ENCODE measurements at regions not wholly inside any gene's neighbourhood (a gene's known extent, or its start where the extent isn't known, plus 50 kb on each side); places are given as distances from the start of the nearest gene placed in this dataset.

DNA sequence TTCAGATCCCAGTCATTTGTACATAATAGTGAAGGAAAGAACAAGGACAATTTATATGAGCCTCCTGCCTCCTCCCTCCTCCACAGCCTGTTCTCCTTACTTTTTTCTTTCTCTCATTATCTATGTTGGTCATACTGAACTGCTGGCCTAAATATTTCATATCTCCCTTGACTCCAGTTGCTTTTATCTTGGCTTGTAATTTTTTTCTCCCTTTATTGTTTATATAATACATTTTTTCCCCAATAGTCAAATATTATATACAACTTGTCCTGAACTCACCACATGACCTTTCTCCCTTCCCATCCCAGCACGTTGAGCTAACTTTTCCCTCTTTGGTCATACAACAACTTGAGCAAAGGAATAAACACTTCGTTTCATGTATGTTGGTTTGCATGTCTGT lies 752.1 kb downstream of the LTN1 start:
- TF ChIP-seq EZH2 (IDR thresholded peaks at IDR 0.05; ENCODE audit: borderline replicate concordance, low read depth, low read length, severe bottlenecking) (no peak), POLR2AphosphoS5 (IDR thresholded peaks at IDR 0.05; ENCODE audit: insufficient read depth, low read depth, low read length) (no peak)
- TF ChIP-seq, protein P1, sequence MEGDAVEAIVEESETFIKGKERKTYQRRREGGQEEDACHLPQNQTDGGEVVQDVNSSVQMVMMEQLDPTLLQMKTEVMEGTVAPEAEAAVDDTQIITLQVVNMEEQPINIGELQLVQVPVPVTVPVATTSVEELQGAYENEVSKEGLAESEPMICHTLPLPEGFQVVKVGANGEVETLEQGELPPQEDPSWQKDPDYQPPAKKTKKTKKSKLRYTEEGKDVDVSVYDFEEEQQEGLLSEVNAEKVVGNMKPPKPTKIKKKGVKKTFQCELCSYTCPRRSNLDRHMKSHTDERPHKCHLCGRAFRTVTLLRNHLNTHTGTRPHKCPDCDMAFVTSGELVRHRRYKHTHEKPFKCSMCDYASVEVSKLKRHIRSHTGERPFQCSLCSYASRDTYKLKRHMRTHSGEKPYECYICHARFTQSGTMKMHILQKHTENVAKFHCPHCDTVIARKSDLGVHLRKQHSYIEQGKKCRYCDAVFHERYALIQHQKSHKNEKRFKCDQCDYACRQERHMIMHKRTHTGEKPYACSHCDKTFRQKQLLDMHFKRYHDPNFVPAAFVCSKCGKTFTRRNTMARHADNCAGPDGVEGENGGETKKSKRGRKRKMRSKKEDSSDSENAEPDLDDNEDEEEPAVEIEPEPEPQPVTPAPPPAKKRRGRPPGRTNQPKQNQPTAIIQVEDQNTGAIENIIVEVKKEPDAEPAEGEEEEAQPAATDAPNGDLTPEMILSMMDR (IDR thresholded peaks at IDR 0.05; ENCODE audit: extremely low read depth in 1 of 2, insufficient read depth in 1 of 2, low read depth in 1 of 2, low read length in 2 of 2): no peak
